Kidney epithelial cell (primary cell): ENCODE measurements at regions not wholly inside any gene's neighbourhood (a gene's known extent, or its start where the extent isn't known, plus 50 kb on each side); places are given as distances from the start of the nearest gene placed in this dataset.

ENCODE experiments used
- DNase-seq: peaks from one replicate; pipeline ENCODE4 v3.0.0-alpha.2; 2010; ENCODE audit warnings: low read depth
- H3K27me3 ChIP-seq: 2 replicates; pipeline ENCODE4 v1.6.0; 2011; ENCODE audit warnings: low read length; ENCODE audit not compliant: control insufficient read depth, insufficient read depth
- H3K36me3 ChIP-seq: 2 replicates; pipeline ENCODE4 v1.5.1; 2011; ENCODE audit warnings: low read length; ENCODE audit not compliant: control insufficient read depth, insufficient read depth
- H3K4me3 ChIP-seq: 2 replicates; pipeline ENCODE4 v1.5.1; 2011; ENCODE audit warnings: low read depth, mild to moderate bottlenecking, control low read depth, low read length
- CTCF ChIP-seq: IDR thresholded peaks from 2 replicates; pipeline ENCODE4 v1.5.1; 2011; ENCODE audit warnings: mild to moderate bottlenecking, moderate library complexity, low read length, control low read depth, inconsistent platforms; ENCODE audit not compliant: insufficient read depth, poor library complexity, severe bottlenecking

GRCh38 chr5:68505917-68506860, 290.6 kb downstream of the PIK3R1 start:
- H3K4me3 ChIP-seq, result no peak overlapping the region
- DNase-seq, result peak; percentile 44
- H3K27me3 ChIP-seq, result no peaks in the 10 kb centered on the region
- no peaks in the 10 kb centered on the region for H3K36me3 ChIP-seq
- no peak for TF ChIP-seq CTCF

GRCh38 chr5:68515514-68515913, 300.0 kb downstream of the PIK3R1 start:
- no peak for DNase-seq
- Histone ChIP-seq H3K4me3 (no peak overlapping the region), H3K36me3 (no peaks in the 10 kb centered on the region), H3K27me3 (no peaks in the 10 kb centered on the region)
- TF ChIP-seq CTCF, result no peak

- DNase-seq, result no peak
- Histone ChIP-seq H3K36me3 (no peaks in the 10 kb centered on the region), H3K27me3 (no peaks in the 10 kb centered on the region), H3K4me3 (no peak overlapping the region)
- TF ChIP-seq CTCF, result no peak
Measured at GRCh38 chr5:68518286-68518685, 302.7 kb downstream of the PIK3R1 start.

DNA sequence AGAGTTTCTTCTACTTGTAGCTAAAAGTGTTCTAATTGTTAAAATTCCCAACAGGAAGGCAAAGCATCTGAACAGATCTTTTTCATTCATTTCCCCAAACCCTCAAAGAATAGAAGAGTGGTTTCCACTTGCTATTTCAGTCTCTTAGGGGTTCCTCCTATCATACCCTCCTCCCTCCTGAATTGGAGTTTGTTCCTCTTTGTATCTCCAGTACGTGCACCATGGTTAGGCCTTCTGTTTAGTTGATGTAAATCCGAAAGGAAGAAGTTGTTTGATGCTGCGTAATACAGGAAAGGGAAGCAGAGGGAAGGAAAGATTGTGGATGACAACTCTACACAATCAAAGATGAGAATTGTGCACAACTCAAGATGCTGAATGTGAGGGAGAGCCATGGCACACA, 303.6 kb downstream of the PIK3R1 start:
- DNase-seq, result no peak
- TF ChIP-seq CTCF, result no peak
- H3K4me3 ChIP-seq, result no peak overlapping the region
- H3K36me3 ChIP-seq, result no peaks in the 10 kb centered on the region
- no peaks in the 10 kb centered on the region for H3K27me3 ChIP-seq

GRCh38 chr5:68521776-68522175, 306.2 kb downstream of the PIK3R1 start:
- no peak for DNase-seq
- H3K36me3 ChIP-seq, result no peaks in the 10 kb centered on the region
- no peak overlapping the region for H3K4me3 ChIP-seq
- TF ChIP-seq CTCF, result no peak
- no peaks in the 10 kb centered on the region for H3K27me3 ChIP-seq

GRCh38 chr5:68522863-68523262, 307.3 kb downstream of the PIK3R1 start:
- DNase-seq, result no peak
- no peaks in the 10 kb centered on the region for H3K27me3 ChIP-seq
- TF ChIP-seq CTCF, result no peak
- H3K4me3 ChIP-seq, result no peak overlapping the region
- H3K36me3 ChIP-seq, result no peaks in the 10 kb centered on the region
